ENCODE measurements at regions not wholly inside any gene's neighbourhood (a gene's known extent, or its start where the extent isn't known, plus 50 kb on each side); places are given as distances from the start of the nearest gene placed in this dataset.

DNA sequence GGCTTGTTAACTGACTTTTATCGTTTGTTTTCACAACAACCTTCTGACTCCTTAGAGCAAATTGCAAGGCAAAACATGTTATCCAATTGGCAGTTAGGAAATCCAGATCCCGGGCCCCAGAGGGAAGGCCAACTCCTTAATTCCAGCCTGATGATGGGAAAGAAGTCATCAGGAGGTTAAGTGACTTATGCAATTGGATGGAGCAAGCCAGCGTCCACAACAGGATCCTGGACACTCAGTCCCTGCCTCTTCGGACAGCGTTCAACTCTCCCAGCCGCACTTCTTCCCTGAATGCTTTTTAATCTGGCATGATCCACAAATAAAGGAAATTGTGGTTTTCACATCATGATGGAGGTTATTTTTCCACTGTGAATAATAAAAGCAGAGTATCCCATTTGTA is 310.1 kb downstream of the RAB28 start:
- TF ChIP-seq, protein P1, sequence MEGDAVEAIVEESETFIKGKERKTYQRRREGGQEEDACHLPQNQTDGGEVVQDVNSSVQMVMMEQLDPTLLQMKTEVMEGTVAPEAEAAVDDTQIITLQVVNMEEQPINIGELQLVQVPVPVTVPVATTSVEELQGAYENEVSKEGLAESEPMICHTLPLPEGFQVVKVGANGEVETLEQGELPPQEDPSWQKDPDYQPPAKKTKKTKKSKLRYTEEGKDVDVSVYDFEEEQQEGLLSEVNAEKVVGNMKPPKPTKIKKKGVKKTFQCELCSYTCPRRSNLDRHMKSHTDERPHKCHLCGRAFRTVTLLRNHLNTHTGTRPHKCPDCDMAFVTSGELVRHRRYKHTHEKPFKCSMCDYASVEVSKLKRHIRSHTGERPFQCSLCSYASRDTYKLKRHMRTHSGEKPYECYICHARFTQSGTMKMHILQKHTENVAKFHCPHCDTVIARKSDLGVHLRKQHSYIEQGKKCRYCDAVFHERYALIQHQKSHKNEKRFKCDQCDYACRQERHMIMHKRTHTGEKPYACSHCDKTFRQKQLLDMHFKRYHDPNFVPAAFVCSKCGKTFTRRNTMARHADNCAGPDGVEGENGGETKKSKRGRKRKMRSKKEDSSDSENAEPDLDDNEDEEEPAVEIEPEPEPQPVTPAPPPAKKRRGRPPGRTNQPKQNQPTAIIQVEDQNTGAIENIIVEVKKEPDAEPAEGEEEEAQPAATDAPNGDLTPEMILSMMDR (IDR thresholded peaks at IDR 0.05), result no peak
- TF ChIP-seq POLR2A (IDR thresholded peaks at IDR 0.05), result no peak

Measured in heart left ventricle (tissue), 13 donors.